DMS79 treated with DMSO at 0.1 percent for 48 hours (cell line): ENCODE measurements at regions not wholly inside any gene's neighbourhood (a gene's known extent, or its start where the extent isn't known, plus 50 kb on each side); places are given as distances from the start of the nearest gene placed in this dataset.
"Not testable (repeated sequence)": the region's sequence is repeated elsewhere in the genome, so short reads cannot be mapped to it uniquely, and the experiment has no call there.

ENCODE experiments used
- DNase-seq: peaks from one replicate; lab custom pipeline; 2025; lab: John Stamatoyannopoulos, UW

- no peak for DNase-seq
Observed at GRCh38 chr2:189231719-189232323, 52.3 kb upstream of the COL5A2 start.

- no peak for DNase-seq
Observed at GRCh38 chr2:189232759-189233406, 53.3 kb upstream of the COL5A2 start.

- DNase-seq = no peak
Observed at GRCh38 chr2:189233527-189233926, 54.0 kb upstream of the COL5A2 start.

- DNase-seq = no peak
Observed at GRCh38 chr2:189234991-189235390, 55.4 kb upstream of the COL5A2 start.

- no peak for DNase-seq
Observed at GRCh38 chr2:189236066-189236465, 56.5 kb upstream of the COL5A2 start.

GRCh38 chr2:189238903-189239302 lies 59.3 kb upstream of the COL5A2 start:
- DNase-seq = no peak

GRCh38 chr2:189243843-189244242 lies 64.3 kb upstream of the COL5A2 start:
- DNase-seq = not testable (repeated sequence)

- DNase-seq = no peak
Observed at GRCh38 chr2:189247276-189247675, 67.7 kb upstream of the COL5A2 start.

- no peak for DNase-seq
Observed at GRCh38 chr2:189248141-189248540, 68.6 kb upstream of the COL5A2 start.

GRCh38 chr2:189249171-189249570 lies 69.6 kb upstream of the COL5A2 start:
- no peak for DNase-seq

- DNase-seq = no peak
Observed at GRCh38 chr2:189249901-189250300, 70.3 kb upstream of the COL5A2 start.

GRCh38 chr2:189252991-189253675 lies 73.6 kb upstream of the COL5A2 start:
- DNase-seq = no peak

GRCh38 chr2:189253836-189254235 lies 74.3 kb upstream of the COL5A2 start:
- no peak for DNase-seq

GRCh38 chr2:189254268-189254883 lies 74.8 kb upstream of the COL5A2 start:
- no peak for DNase-seq

- DNase-seq = no peak
Observed at GRCh38 chr2:189255711-189256110, 76.2 kb upstream of the COL5A2 start.

GRCh38 chr2:189258616-189259365 lies 79.2 kb upstream of the COL5A2 start:
- no peak for DNase-seq

GRCh38 chr2:189260361-189260814 lies 80.8 kb upstream of the COL5A2 start:
- DNase-seq = no peak

- no peak for DNase-seq
Observed at GRCh38 chr2:189261431-189261841, 81.9 kb upstream of the COL5A2 start.

- no peak for DNase-seq
Observed at GRCh38 chr2:189261916-189262315, 82.4 kb upstream of the COL5A2 start.

- DNase-seq = no peak
Observed at GRCh38 chr2:189265696-189266320, 86.2 kb upstream of the COL5A2 start.

GRCh38 chr2:189267491-189267890 lies 87.9 kb upstream of the COL5A2 start:
- DNase-seq = no peak
